Epidermal melanocyte (primary cell): ENCODE measurements at regions not wholly inside any gene's neighbourhood (a gene's known extent, or its start where the extent isn't known, plus 50 kb on each side); places are given as distances from the start of the nearest gene placed in this dataset.

Experiments
- DNase-seq: peaks from one replicate; pipeline ENCODE4 v3.0.0; 2011; ENCODE audit warnings: low spot score; ENCODE audit not compliant: insufficient read length

DNA sequence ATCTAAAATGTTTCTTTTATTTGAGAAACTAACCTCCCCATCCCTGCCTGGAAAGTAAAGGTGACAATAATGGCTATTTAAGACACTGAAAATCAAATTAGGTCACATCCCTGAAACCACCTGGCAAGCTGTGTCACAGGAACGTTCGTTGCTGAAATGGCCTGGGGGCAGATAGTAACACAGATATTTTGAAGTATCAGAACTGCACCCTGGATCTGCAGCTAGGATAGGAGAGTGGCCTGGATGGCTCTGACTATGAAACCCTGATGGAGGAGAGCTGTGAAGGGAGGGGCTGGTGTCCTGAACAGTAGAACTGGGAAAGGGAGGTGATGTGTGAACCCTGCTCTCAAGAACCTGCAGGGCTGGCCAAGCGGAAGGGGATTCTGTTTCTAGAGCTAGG lies 648.3 kb upstream of the CFAP20DC start:
- no peak for DNase-seq

- no peak for DNase-seq
These were observed 647.0 kb upstream of the CFAP20DC start for GRCh38 chr3:59696783-59697182.

- no peak for DNase-seq
These were observed 646.0 kb upstream of the CFAP20DC start for GRCh38 chr3:59695860-59696259.

DNA sequence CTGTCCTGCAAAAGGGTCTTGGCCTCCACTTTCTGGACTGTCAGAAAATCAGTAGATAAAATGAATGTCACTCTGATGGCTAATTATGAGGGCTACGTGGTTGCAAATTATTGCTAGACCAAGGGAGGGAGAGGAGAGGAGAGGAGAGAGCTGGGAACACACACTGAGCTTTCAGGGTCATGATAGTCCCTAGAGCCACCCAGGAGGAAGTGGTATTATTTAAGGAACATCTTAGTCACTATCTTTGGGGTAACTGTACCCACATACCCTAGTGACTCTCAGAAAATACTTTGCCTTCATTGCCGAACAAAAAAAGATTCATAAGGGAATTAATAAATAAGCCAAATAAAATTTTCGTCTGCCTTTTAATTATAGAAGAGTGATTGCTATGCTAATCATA lies 642.3 kb upstream of the CFAP20DC start:
- DNase-seq: no peak

DNA sequence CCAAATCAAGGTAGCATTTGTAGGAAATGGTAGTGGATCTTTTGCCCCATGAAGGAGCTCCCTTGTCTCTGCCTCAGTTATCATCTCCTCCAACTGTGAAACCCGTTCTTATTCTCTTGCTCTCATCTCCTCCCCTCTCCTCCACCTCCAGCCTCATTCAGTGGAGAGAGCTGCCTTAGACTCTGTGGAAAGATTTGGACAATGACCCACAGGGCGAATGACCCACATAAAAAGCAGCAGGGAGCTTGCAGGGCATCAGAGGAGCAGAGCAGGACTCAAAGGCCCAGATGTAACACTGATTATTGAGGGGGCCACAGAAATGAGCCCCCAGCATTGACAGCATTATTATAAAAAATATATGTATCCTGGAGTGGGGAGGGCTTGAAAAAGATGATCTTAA lies 641.1 kb upstream of the CFAP20DC start:
- no peak for DNase-seq

- DNase-seq: no peak
These were observed 638.8 kb upstream of the CFAP20DC start for GRCh38 chr3:59688636-59689035.

DNA sequence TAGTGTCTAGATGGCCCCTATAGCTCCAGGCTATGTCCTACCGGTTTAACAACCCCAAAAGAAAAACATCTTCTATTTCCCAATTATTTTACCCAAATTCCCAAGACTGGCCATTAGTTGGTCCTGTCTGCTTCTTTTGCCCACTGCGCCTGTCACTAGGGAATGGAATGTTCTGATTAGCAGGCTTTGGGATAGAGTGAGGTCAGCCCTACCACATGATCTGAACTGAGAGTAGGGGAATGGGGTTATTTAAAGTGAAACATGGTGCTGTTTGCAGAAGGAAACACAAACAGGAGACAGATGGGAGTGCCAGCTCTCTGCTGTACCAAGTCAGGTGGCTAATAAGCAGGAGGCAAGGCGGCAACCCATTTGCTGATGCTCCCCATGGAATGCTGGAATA lies 635.6 kb upstream of the CFAP20DC start:
- no peak for DNase-seq

- no peak for DNase-seq
These were observed 634.9 kb upstream of the CFAP20DC start for GRCh38 chr3:59684766-59685165.

DNA sequence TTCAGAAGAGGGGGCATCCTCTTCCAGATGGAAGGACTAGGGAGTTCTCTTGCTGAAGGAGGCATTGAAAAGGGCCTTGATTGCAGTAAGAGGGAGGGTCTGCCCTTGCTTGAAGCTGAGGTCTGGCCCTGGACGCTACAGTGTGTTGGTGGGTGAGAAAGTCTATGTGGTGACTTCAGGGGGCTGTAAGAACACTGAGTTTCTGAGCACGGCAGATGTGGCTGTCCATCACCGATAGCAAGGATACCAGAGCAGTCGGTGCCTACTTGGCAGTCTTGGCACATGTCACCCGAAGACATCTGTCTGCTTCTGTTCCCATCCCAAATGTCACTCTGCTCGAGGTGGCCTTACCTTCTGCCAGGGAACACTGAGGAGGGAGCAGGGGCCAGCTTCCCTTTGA lies 631.1 kb upstream of the CFAP20DC start:
- no peak for DNase-seq

- DNase-seq: no peak
These were observed 628.2 kb upstream of the CFAP20DC start for GRCh38 chr3:59677747-59678702.

- DNase-seq: no peak
These were observed 625.7 kb upstream of the CFAP20DC start for GRCh38 chr3:59675495-59675894.

- no peak for DNase-seq
These were observed 613.4 kb upstream of the CFAP20DC start for GRCh38 chr3:59663076-59663850.

DNA sequence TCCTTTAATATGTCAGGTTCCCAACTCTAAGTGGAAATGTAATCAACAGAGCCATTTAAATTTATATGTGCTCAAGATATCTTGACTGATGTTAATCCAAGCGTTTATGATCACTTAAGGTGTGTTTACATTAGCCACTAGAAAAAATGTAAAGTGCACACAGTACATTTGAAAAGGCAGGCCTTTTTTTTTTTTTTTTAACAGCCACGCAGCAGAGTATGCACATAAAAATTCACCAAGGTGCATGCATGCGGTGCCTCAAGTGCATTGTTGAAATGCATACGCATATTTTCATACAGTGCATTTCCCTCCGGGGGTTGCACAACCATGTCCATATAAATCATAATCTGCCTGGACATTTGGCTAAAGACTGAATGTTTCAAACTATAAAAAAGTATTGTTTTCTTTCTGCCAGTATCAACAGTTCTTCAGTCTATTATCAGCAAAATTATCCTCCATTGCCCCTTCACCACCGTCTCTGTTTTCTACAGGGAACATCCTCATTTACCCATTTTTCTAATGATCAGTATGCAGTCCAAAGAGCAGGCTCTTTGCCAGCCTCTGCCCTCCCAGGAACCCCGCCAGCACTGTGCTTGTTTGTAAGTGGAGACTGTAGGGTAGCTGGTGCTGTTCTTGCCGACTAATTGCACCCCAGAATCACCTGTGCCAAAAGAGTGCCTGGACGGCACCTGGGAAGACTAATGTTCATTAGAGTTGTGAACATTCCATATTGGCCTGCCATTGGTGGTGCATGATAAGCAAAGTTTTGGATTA lies 611.2 kb upstream of the CFAP20DC start:
- no peak for DNase-seq

DNA sequence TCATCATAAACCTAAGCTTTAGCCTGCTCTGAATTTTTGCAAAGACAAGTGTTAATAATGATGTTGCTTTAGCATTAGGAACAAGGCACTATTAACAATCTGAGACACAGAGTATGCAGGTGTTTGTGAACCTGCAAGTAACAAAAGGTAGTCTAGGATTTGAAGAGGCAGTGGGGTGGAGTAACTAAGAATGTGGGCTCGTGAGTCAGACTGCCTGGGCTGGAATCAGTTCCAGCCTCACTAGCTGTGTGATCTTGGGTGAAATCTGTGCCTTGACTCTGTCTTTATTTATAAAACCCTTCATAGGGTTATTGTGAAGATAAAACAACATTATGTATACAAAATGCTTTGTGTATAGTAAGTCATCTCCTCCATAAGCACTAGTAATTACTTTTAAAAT lies 610.6 kb upstream of the CFAP20DC start:
- no peak for DNase-seq

DNA sequence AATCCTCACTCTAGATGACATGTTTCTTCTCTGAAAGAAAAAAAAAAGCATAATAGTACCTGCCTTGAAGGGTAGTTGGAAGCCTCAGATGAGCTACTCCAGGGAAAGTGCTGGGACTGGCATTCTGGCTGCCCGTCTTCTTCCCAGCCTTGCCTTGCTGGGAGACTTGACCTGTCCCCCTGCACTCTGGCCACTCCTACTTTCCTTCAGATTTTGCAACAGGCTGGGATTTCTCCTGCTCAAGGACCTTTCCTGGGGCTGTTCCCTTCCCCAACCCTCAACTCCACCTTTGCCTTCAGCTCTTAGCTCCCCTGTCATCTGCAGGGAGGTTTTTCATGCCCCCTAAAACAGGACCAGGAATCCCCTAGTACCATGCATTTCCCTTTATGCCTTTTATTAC lies 609.9 kb upstream of the CFAP20DC start:
- no peak for DNase-seq

DNA sequence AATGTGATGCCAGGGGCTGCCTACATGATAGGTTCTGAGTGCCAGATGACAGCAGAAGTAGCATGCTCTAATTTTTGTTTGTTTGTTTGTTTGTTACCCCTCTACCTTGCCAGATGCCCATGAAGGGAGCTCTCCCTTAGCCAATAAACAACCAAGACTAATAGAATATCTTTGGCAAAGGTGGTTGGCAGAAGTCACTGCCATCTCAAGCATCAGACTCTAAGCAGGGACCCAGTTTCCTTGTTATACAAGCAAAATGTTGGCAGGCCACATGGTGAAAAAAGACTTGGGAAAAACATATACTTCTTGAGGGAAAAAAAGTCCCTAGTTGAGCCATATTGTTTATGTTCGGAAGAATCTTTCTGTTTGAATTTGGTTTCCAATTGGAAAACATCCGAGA lies 609.0 kb upstream of the CFAP20DC start:
- DNase-seq: no peak

DNA sequence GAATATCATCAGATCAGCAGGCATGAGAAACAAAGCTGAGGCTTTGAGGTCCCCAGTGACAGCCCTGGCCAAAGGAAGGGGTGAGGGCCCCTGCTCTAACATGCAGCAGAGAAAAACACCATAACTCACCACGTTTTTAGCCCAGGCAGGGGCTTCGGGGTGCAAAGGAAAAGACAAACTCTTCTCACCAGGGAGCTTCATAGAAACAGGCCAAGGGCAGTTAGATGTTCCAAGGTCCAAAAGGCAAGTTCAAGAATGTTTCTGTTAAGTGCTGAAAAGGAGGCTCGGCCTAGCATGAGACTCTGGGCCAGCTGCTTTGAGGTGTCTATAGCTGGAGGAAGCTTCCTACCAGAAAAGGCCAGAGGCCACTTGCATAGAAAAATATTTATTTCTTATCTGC lies 608.4 kb upstream of the CFAP20DC start:
- DNase-seq: no peak

DNA sequence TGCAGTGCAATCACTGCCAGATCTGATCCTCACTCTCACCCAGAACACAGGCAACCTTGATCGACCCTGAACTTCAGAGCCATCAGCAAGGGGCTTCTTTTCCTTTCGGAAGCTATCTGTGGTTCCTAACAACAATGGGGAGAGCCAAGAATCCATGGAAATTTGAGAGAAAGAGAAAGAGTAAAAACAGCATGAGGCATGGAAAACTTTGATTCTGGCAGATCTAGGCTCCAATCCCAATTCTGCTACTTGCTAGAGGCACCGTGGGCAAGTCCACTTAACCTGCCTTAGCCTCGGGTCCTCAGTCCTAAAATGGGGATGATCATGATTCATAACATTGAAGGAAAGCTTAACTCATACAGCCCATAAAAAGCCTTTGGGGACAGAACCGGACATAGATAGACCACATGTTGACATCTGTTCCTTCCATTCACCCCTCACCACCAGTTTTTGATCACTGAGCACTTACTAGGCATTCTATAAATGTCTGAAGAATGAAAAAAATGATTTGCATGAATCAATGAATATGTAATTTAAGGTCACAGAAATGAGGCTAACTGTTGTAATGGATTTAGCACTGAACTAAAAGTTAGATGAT lies 605.7 kb upstream of the CFAP20DC start:
- peak; percentile 31 for DNase-seq

- DNase-seq: no peak
These were observed 604.9 kb upstream of the CFAP20DC start for GRCh38 chr3:59654480-59655417.

- DNase-seq: no peak
These were observed 604.3 kb upstream of the CFAP20DC start for GRCh38 chr3:59654123-59654479.
